Vagina (tissue), 2 donors: ENCODE measurements at regions not wholly inside any gene's neighbourhood (a gene's known extent, or its start where the extent isn't known, plus 50 kb on each side); places are given as distances from the start of the nearest gene placed in this dataset.

ENCODE experiments used
- DNase-seq, 2 donors: peaks; one replicate each; pipeline ENCODE4 v3.0.0-alpha.2; 2017; ENCODE audit errors: extremely low spot score in 2 of 2
- H3K27ac ChIP-seq: fragments of 200-600 bp; sonication (generic); one replicate; pipeline ENCODE4 v1.5.1; 2019
- H3K27me3 ChIP-seq: fragments of 200-600 bp; sonication (generic); one replicate; pipeline ENCODE4 v1.5.1; 2019
- H3K36me3 ChIP-seq, 2 donors: fragments of 200-600 bp; sonication (generic); one replicate each; pipeline ENCODE4 v1.5.1; 2017 to 2019
- H3K4me1 ChIP-seq: fragments of 200-600 bp; sonication (generic); one replicate; pipeline ENCODE4 v1.5.1; 2019
- H3K4me3 ChIP-seq, 2 donors: fragments of 200-600 bp; sonication (generic); 1 replicate in 1 of 2; 2 replicates in 1 of 2; pipeline ENCODE4 v1.5.1; 2016 to 2019
- H3K9me3 ChIP-seq: fragments of 200-600 bp; sonication (generic); one replicate; pipeline ENCODE4 v1.5.1; 2019
- POLR2A ChIP-seq, 2 donors: fragments of 450-650 bp; IDR thresholded peaks; one replicate each; pipeline ENCODE4 v1.6.1; 2017; ENCODE audit warnings: antibody characterized with exemption in 2 of 2, mild to moderate bottlenecking in 2 of 2, moderate library complexity in 2 of 2
- POLR2AphosphoS5 ChIP-seq, 2 donors: sonication (generic); formaldehyde crosslinking; IDR thresholded peaks; one replicate each; pipeline ENCODE4 v1.9.0; 2017; ENCODE audit warnings: antibody characterized with exemption in 2 of 2, mild to moderate bottlenecking in 2 of 2, low read depth in 1 of 2; ENCODE audit not compliant: insufficient read depth in 1 of 2
- intact Hi-C: fragments of 100-400 bp; cut with DNase I; formaldehyde crosslinking; loops from one replicate; pipeline ENCODE4 v1.15.1; 2023
- TF ChIP-seq, protein P1 (sequence below), 3 experiments: fragments of 450-650 bp in 2 of 3; fragments of 200-600 bp in 1 of 3; sonication (generic) in 1 of 3; IDR thresholded peaks; one replicate each; pipeline ENCODE4 v1.5.1; 2017 to 2019; ENCODE audit warnings: antibody characterized with exemption in 3 of 3, mild to moderate bottlenecking in 2 of 3, moderate library complexity in 2 of 3

- Histone ChIP-seq H3K9me3 (no peaks in the 10 kb centered on the region), H3K27me3 (no peaks in the 10 kb centered on the region), H3K4me3 (no peak overlapping the region), H3K36me3 (no peaks in the 10 kb centered on the region), H3K4me1 (no peaks in the 10 kb centered on the region), H3K27ac (no peak overlapping the region)
- intact Hi-C loops: no loop called here
- TF ChIP-seq, protein P1, sequence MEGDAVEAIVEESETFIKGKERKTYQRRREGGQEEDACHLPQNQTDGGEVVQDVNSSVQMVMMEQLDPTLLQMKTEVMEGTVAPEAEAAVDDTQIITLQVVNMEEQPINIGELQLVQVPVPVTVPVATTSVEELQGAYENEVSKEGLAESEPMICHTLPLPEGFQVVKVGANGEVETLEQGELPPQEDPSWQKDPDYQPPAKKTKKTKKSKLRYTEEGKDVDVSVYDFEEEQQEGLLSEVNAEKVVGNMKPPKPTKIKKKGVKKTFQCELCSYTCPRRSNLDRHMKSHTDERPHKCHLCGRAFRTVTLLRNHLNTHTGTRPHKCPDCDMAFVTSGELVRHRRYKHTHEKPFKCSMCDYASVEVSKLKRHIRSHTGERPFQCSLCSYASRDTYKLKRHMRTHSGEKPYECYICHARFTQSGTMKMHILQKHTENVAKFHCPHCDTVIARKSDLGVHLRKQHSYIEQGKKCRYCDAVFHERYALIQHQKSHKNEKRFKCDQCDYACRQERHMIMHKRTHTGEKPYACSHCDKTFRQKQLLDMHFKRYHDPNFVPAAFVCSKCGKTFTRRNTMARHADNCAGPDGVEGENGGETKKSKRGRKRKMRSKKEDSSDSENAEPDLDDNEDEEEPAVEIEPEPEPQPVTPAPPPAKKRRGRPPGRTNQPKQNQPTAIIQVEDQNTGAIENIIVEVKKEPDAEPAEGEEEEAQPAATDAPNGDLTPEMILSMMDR (IDR thresholded peaks at IDR 0.05): no peak
- TF ChIP-seq POLR2AphosphoS5 (IDR thresholded peaks at IDR 0.05; ENCODE audit: insufficient read depth in 1 of 2, low read depth in 1 of 2) (no peak), POLR2A (IDR thresholded peaks at IDR 0.05) (no peak)
- DNase-seq: no peak
Measured at GRCh38 chr10:130770018-130770630, 541.4 kb downstream of the TCERG1L start.

GRCh38 chr10:130771491-130771946, 540.0 kb downstream of the TCERG1L start:
- no peak for DNase-seq
- no peaks in the 10 kb centered on the region for H3K36me3 ChIP-seq
- H3K4me3 ChIP-seq: no peak overlapping the region
- intact Hi-C loops: no loop called here
- H3K27ac ChIP-seq: no peak overlapping the region
- H3K9me3 ChIP-seq: no peaks in the 10 kb centered on the region
- no peaks in the 10 kb centered on the region for H3K27me3 ChIP-seq
- H3K4me1 ChIP-seq: no peaks in the 10 kb centered on the region
- TF ChIP-seq POLR2A (IDR thresholded peaks at IDR 0.05): no peak
- no peak for TF ChIP-seq POLR2AphosphoS5 (IDR thresholded peaks at IDR 0.05; ENCODE audit: insufficient read depth in 1 of 2, low read depth in 1 of 2)
- TF ChIP-seq, protein P1 (IDR thresholded peaks at IDR 0.05): no peak

GRCh38 chr10:130772056-130772455, 539.5 kb downstream of the TCERG1L start:
- Histone ChIP-seq H3K9me3 (no peaks in the 10 kb centered on the region), H3K27ac (no peak overlapping the region), H3K36me3 (no peaks in the 10 kb centered on the region), H3K27me3 (no peaks in the 10 kb centered on the region), H3K4me3 (no peak overlapping the region), H3K4me1 (no peaks in the 10 kb centered on the region)
- no peak for DNase-seq
- TF ChIP-seq, protein P1 (IDR thresholded peaks at IDR 0.05): no peak
- TF ChIP-seq POLR2A (IDR thresholded peaks at IDR 0.05) (no peak), POLR2AphosphoS5 (IDR thresholded peaks at IDR 0.05; ENCODE audit: insufficient read depth in 1 of 2, low read depth in 1 of 2) (no peak)
- intact Hi-C loops: no loop called here

GRCh38 chr10:130772676-130773075, 538.8 kb downstream of the TCERG1L start:
- no peak overlapping the region for H3K4me3 ChIP-seq
- no peak for DNase-seq
- no peaks in the 10 kb centered on the region for H3K4me1 ChIP-seq
- H3K36me3 ChIP-seq: no peaks in the 10 kb centered on the region
- H3K27ac ChIP-seq: no peak overlapping the region
- H3K27me3 ChIP-seq: no peaks in the 10 kb centered on the region
- no peaks in the 10 kb centered on the region for H3K9me3 ChIP-seq
- intact Hi-C loops: no loop called here
- TF ChIP-seq POLR2A (IDR thresholded peaks at IDR 0.05): no peak
- TF ChIP-seq POLR2AphosphoS5 (IDR thresholded peaks at IDR 0.05; ENCODE audit: insufficient read depth in 1 of 2, low read depth in 1 of 2): no peak
- TF ChIP-seq, protein P1 (IDR thresholded peaks at IDR 0.05): no peak

- DNase-seq: no peak
- no peaks in the 10 kb centered on the region for H3K36me3 ChIP-seq
- intact Hi-C loops: no loop called here
- H3K4me1 ChIP-seq: no peaks in the 10 kb centered on the region
- no peaks in the 10 kb centered on the region for H3K27me3 ChIP-seq
- TF ChIP-seq, protein P1 (IDR thresholded peaks at IDR 0.05): no peak
- TF ChIP-seq POLR2A (IDR thresholded peaks at IDR 0.05): no peak
- no peak for TF ChIP-seq POLR2AphosphoS5 (IDR thresholded peaks at IDR 0.05; ENCODE audit: insufficient read depth in 1 of 2, low read depth in 1 of 2)
- H3K4me3 ChIP-seq: no peak overlapping the region
- H3K9me3 ChIP-seq: no peaks in the 10 kb centered on the region
- no peak overlapping the region for H3K27ac ChIP-seq
Measured at GRCh38 chr10:130773941-130774340, 537.6 kb downstream of the TCERG1L start.
